Effector memory CD8-positive, alpha-beta T cell (primary cell): ENCODE measurements at regions not wholly inside any gene's neighbourhood (a gene's known extent, or its start where the extent isn't known, plus 50 kb on each side); places are given as distances from the start of the nearest gene placed in this dataset.
"Not testable (repeated sequence)": the region's sequence is repeated elsewhere in the genome, so short reads cannot be mapped to it uniquely, and the experiment has no call there.

Experiments used
- ATAC-seq: fragments of 150-1000 bp; cut with Tn5 transposase; replicated peaks from 2 replicates; pipeline ENCODE4 v1.10.0; 2021; ENCODE audit warnings: mild to moderate bottlenecking, moderate library complexity
- DNase-seq, 3 experiments: peaks; one replicate each; pipeline ENCODE4 v3.0.0; 2021
- H3K27ac Mint-ChIP-seq, 2 donors: one replicate each; pipeline ENCODE4 v1.8.0; 2022; ENCODE audit warnings: mild to moderate bottlenecking in 2 of 2, mixed read lengths in 2 of 2, moderate library complexity in 2 of 2
- H3K27me3 Mint-ChIP-seq, 2 donors: one replicate each; pipeline ENCODE4 v1.8.0; 2022; ENCODE audit warnings: mixed read lengths in 2 of 2
- H3K36me3 Mint-ChIP-seq: one replicate; pipeline ENCODE4 v1.8.0; 2022; ENCODE audit warnings: mild to moderate bottlenecking, moderate library complexity, mixed read lengths; ENCODE audit not compliant: insufficient read depth
- H3K4me1 Mint-ChIP-seq, 2 donors: one replicate each; pipeline ENCODE4 v1.8.0; 2022; ENCODE audit warnings: low read depth in 2 of 2, mixed read lengths in 2 of 2
- H3K4me3 Mint-ChIP-seq, 2 donors: one replicate each; pipeline ENCODE4 v1.8.0; 2022; ENCODE audit warnings: mild to moderate bottlenecking in 2 of 2, mixed read lengths in 2 of 2, moderate library complexity in 2 of 2
- H3K9me3 Mint-ChIP-seq, 2 donors: one replicate each; pipeline ENCODE4 v1.8.0; 2022; ENCODE audit warnings: mixed read lengths in 2 of 2

DNA sequence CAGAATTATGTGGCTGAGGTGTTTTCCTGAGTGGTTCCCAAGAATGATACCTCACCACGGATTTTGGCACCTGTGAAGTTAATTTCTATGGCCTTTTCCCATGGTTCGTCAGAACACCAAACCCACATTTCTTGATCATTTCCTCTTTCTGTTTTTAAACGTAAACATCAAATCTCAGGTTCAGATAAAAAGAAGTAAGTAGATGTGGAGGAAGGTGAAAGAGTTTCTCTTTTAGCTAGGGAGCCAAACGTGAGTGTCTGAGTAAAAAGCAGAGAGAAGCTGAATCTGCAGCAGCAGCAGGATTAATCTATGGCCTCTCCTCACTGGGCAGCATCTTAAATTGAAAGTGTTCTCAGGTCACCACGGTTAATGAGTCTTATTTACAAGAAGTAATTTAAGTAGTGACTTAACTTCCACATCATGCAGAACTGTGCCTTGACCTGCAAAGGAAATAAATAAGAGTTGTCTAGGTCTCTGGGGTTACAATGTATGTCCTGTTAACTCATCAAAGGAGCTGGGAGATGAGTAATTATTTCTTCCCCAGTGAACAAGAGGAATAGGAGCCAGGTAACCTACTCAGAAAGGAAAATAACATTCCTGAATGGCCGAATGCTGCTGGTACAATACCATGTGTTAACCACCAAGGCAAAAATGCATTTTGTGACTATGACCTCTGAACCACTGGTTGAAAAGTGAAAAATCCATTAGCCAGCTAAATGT lies 139.6 kb upstream of the NETO1 start:
- H3K4me1 Mint-ChIP-seq: no peaks in the 10 kb centered on the region
- H3K27ac Mint-ChIP-seq: no peak overlapping the region
- ATAC-seq (no peak), DNase-seq (no peak)
- no peaks in the 10 kb centered on the region for H3K36me3 Mint-ChIP-seq
- no peak overlapping the region for H3K4me3 Mint-ChIP-seq
- H3K9me3 Mint-ChIP-seq: peaks cover 9 to 35% of the 10 kb centered on the region in 2 donors
- no peaks in the 10 kb centered on the region for H3K27me3 Mint-ChIP-seq

DNA sequence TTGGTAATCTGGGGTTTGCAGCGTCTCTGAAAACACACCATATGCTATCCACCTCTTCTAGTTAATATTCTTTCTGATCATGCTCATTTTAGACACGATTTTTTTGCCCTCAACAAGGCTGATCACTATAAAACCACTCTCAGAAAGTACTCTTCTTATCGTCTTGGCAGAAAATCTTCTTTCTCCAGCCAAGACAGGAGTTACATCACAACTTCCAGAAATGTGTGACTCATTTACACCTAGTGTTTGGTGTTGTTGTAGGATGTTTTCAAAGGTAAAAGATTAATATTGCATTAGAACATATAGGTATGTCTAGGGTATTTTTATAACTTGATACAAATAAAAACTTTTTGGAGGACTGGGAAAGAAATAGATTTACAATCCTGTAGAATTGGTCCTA lies 138.5 kb upstream of the NETO1 start:
- H3K4me3 Mint-ChIP-seq: no peak overlapping the region
- no peaks in the 10 kb centered on the region for H3K36me3 Mint-ChIP-seq
- no peaks in the 10 kb centered on the region for H3K4me1 Mint-ChIP-seq
- no peaks in the 10 kb centered on the region for H3K27me3 Mint-ChIP-seq
- ATAC-seq: no peak
- peaks cover 6 to 35% of the 10 kb centered on the region in 2 donors for H3K9me3 Mint-ChIP-seq
- DNase-seq: no peak
- H3K27ac Mint-ChIP-seq: no peak overlapping the region

DNA sequence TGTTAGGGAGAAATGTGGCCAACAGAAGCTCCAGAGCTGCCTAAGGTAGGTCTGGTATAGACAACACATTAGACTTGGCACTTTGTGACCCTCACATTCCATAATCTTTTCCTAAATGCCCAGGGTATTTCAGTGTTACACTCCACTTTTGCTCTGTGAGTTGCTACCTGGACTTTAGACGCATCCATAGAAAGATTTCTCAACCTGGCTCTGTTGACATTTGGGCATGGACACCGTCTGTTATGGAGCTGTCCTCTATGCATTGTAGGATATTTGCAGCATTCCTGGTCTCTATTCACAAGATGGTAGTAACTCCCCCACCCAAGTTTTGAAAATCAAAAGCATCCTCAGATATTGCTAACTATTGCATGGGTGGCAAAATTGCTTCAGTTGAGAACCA lies 136.5 kb upstream of the NETO1 start:
- no peaks in the 10 kb centered on the region for H3K36me3 Mint-ChIP-seq
- no peaks in the 10 kb centered on the region for H3K4me1 Mint-ChIP-seq
- ATAC-seq: no peak
- no peak overlapping the region for H3K27ac Mint-ChIP-seq
- no peak for DNase-seq
- H3K4me3 Mint-ChIP-seq: no peak overlapping the region
- no peaks in the 10 kb centered on the region for H3K27me3 Mint-ChIP-seq
- H3K9me3 Mint-ChIP-seq: peaks cover 6 to 33% of the 10 kb centered on the region in 2 donors

DNA sequence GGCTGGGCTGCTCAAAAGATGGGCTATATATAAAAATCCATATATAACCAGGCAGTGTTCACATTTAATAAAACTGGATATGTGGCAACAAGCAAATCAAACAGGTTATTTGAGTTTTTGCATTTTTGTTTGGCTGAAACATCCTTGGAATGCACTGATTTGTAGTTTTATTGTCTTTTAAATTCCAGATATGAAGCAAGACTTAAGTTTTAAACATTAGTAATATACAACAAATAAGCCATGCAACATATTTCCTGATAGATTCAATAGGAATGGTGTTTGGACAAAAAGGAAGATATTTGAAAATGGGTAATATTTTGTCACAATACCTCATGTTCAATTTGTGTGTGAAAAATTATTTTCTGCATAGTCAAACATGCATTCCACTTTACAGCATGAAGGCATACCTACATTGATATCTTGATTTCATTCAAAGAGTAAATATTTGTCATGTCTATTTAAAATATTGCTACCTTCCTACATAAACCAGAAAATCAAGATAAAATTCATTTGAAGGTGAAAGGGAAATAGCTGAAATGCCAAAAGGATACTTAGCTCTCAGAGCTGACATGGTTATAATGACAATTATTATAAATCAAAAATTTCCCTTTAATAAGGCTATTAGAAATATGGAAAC lies 132.3 kb upstream of the NETO1 start:
- H3K4me3 Mint-ChIP-seq: no peak overlapping the region

DNA sequence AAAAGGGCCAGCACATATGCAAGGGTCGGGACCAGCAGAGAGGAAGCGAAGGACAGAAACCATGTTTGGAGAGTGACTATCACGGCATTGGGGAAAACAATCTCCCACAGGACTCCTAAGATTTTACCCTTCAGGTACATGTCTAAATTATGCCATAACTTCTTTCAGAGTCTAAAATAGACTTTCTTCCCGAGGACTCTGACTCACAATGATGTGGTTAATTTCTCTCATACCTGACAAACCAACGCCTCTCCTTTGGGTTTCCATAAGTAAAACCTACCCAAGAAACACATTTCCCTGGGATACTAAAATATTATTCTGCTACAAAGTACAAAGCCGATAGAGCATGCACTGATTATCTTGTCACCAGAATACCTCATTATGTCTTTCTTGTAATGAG lies 127.8 kb upstream of the NETO1 start:
- Mint-ChIP-seq H3K27ac (no peak overlapping the region), H3K27me3 (no peaks in the 10 kb centered on the region), H3K4me3 (no peak overlapping the region), H3K36me3 (no peaks in the 10 kb centered on the region), H3K9me3 (peaks cover 0 to 10% of the 10 kb centered on the region in 2 donors), H3K4me1 (no peaks in the 10 kb centered on the region)
- ATAC-seq (no peak), DNase-seq (no peak)

More for the DNA sequence above, 132.3 kb upstream of the NETO1 start:
- Mint-ChIP-seq H3K27ac (no peak overlapping the region), H3K9me3 (peaks cover 4 to 17% of the 10 kb centered on the region in 2 donors), H3K36me3 (no peaks in the 10 kb centered on the region), H3K4me1 (no peaks in the 10 kb centered on the region), H3K27me3 (no peaks in the 10 kb centered on the region)
- DNase-seq: no peak
- ATAC-seq: no peak

DNA sequence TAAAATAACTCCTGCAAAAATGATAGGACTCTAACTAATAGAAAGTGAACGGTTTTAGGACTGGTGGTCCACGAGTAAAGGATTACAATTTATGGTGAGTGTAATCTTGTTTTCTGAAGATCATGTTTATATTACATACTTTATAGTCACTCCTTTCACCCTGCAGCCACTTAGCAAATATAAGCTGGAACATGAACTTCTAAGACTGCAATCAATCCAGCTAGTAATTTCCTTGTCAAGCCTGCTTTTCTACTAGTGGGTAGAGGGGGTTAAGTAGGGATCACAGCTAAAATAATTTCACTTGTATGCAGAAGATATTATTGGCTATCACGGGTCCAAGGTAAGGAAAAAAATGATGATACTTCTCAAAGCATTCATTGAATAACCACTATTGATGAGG lies 125.5 kb upstream of the NETO1 start:
- no peak for DNase-seq
- ATAC-seq: no peak
- peaks cover 0 to 10% of the 10 kb centered on the region in 2 donors for H3K9me3 Mint-ChIP-seq
- no peaks in the 10 kb centered on the region for H3K36me3 Mint-ChIP-seq
- H3K27ac Mint-ChIP-seq: no peak overlapping the region
- no peaks in the 10 kb centered on the region for H3K27me3 Mint-ChIP-seq
- H3K4me3 Mint-ChIP-seq: no peak overlapping the region
- H3K4me1 Mint-ChIP-seq: no peaks in the 10 kb centered on the region

DNA sequence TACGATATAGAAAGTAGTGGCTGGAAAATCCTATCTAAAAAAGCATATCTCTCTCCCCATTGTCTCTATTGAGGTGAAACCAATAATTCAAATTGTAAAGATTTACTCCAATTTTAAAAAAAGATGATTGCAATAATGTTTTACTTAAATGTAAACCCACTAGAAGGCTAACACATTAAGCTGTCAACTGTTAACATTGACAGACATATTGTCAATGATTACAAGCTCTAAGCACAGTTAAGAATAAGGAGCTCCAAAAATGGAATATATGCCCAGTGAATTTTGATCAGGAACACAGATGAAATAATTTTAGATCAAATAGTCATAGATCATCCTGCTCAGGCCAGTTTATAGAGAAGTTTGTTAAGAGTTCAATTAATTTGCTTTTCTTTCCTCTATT lies 123.6 kb upstream of the NETO1 start:
- no peaks in the 10 kb centered on the region for H3K4me1 Mint-ChIP-seq
- H3K4me3 Mint-ChIP-seq: no peak overlapping the region
- ATAC-seq: no peak
- peaks cover 0 to 6% of the 10 kb centered on the region in 2 donors for H3K9me3 Mint-ChIP-seq
- no peak overlapping the region for H3K27ac Mint-ChIP-seq
- no peaks in the 10 kb centered on the region for H3K27me3 Mint-ChIP-seq
- H3K36me3 Mint-ChIP-seq: no peaks in the 10 kb centered on the region
- no peak for DNase-seq

DNA sequence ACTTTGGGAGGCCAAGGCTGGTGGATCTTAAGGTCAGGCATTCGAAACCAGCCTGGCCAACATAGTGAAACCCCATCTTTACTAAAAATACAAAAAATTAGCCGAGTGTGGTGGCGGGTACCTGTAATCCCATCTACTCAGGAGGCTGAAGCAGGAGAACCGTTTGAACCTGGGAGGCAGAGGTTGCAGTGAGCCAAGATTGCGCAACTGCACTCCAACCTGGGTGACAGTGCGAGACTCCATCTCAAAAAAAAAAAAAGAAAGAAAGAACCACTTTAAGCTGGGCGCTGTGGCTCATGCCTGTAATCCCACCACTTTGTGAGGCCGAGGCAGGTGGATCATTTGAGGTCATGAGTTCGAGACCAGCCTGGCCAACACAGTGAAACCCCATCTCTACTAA lies 119.8 kb upstream of the NETO1 start:
- not testable (repeated sequence) for H3K4me3 Mint-ChIP-seq, H3K9me3 Mint-ChIP-seq, H3K27me3 Mint-ChIP-seq, H3K27ac Mint-ChIP-seq, ATAC-seq, DNase-seq, H3K36me3 Mint-ChIP-seq, H3K4me1 Mint-ChIP-seq

DNA sequence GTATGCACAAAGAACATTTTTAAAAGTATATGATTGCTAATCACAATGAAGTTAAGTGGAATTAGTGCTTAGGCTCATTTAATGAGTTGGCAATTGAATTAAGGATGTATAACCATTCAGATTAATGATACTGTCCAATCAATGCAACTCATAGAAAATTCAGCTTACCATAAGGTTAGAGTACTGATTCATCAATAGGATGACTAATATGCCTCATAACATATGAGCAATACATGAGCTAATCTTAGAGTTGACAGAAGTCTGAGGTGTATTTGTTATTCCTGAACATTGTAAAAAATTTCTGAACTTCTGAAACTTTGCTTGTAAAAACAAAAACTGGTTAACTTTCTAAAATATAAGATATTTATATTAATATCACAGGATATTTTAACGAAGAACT lies 118.3 kb upstream of the NETO1 start:
- Mint-ChIP-seq H3K27me3 (no peaks in the 10 kb centered on the region), H3K9me3 (peaks cover 0 to 1% of the 10 kb centered on the region in 2 donors), H3K4me3 (no peak overlapping the region), H3K27ac (no peak overlapping the region), H3K36me3 (no peaks in the 10 kb centered on the region), H3K4me1 (no peaks in the 10 kb centered on the region)
- DNase-seq (no peak), ATAC-seq (no peak)

DNA sequence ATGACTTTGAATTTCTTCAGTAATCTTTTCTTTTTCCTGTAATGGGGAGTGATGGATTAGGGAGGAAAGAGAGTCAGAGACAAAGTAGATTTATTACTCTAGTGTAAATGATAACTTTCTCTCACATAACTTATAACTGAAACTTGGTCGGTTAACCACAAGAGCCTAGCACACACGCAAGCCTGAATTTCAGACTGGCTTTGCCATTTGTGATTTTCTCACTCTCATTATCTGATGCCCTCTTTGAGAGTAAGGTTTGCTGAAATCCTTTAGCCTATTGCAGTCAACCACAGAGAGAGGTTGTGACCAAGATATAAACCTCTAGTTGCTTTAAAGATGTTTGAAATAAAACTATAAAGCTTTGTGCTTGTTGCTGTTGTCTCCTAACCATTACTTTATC lies 117.9 kb upstream of the NETO1 start:
- no peak for DNase-seq
- Mint-ChIP-seq H3K4me1 (no peaks in the 10 kb centered on the region), H3K27me3 (no peaks in the 10 kb centered on the region), H3K36me3 (no peaks in the 10 kb centered on the region), H3K9me3 (no peaks in the 10 kb centered on the region), H3K4me3 (no peak overlapping the region), H3K27ac (no peak overlapping the region)
- ATAC-seq: no peak

DNA sequence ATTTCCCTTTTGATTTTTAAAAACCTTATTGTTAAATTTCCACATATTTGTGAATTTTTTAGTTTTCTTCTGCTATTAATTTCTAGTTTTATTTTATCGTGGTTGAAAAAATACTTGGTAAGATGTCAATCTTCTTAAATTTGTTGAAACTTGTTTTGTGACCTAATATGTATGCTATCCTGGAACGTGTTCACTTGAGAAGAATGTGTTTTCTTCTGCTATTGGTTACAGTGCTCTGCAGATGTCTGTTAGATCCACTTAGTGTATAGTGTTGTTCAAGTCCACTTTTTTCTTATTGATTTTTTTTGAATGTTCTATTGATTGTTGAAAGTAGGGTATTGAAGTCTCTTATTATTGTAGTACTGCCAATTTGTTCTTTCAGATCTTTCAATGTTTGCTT lies 116.5 kb upstream of the NETO1 start:
- Mint-ChIP-seq H3K27me3 (no peaks in the 10 kb centered on the region), H3K4me1 (no peaks in the 10 kb centered on the region), H3K4me3 (no peak overlapping the region), H3K9me3 (no peaks in the 10 kb centered on the region), H3K36me3 (no peaks in the 10 kb centered on the region), H3K27ac (no peak overlapping the region)
- no peak for ATAC-seq
- DNase-seq: no peak

DNA sequence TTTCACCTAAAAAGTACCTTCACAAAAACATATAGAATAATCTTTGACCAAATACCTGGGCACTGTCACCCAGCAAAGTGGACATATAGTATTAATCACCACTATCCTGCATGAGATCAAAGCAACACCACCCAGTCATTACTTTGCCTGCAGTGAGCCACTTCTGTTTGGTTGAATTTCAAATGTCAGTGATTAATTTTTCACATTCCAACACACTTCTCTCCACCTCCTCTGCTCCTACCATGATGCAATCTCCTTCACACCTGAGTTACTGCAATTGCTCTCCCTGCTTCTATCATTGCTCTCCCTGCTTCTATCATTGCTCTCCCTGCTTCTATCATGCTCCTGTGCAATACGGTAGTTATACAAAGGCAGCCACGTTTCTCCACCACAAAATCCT lies 106.1 kb upstream of the NETO1 start:
- H3K27me3 Mint-ChIP-seq: no peaks in the 10 kb centered on the region
- ATAC-seq (no peak), DNase-seq (no peak)
- H3K9me3 Mint-ChIP-seq: peaks cover 11 to 22% of the 10 kb centered on the region in 2 donors
- no peak overlapping the region for H3K27ac Mint-ChIP-seq
- H3K4me3 Mint-ChIP-seq: no peak overlapping the region
- no peaks in the 10 kb centered on the region for H3K36me3 Mint-ChIP-seq
- H3K4me1 Mint-ChIP-seq: no peaks in the 10 kb centered on the region

DNA sequence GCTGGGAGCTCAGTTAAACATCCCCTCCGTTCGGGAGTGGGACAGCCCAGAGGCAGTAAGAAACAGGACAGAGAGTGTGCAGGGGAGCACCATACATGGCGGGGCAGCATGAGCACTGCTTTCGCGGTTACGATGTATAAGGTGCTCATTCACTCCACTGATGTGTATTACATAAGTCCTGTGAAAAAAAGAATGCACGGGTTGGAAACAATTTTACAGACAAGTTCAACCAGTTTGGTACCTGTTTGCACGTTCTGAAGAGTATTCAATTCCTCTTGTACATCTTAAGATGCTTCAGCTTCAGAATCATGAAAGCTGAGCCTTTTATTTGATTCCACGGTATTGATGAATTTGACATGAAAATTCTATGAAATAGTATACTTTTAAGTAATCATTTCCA lies 97.8 kb upstream of the NETO1 start:
- Mint-ChIP-seq H3K36me3 (no peaks in the 10 kb centered on the region), H3K4me1 (no peaks in the 10 kb centered on the region), H3K4me3 (no peak overlapping the region), H3K27ac (no peak overlapping the region), H3K9me3 (peaks cover 7 to 18% of the 10 kb centered on the region in 2 donors), H3K27me3 (no peaks in the 10 kb centered on the region)
- ATAC-seq: no peak
- no peak for DNase-seq

DNA sequence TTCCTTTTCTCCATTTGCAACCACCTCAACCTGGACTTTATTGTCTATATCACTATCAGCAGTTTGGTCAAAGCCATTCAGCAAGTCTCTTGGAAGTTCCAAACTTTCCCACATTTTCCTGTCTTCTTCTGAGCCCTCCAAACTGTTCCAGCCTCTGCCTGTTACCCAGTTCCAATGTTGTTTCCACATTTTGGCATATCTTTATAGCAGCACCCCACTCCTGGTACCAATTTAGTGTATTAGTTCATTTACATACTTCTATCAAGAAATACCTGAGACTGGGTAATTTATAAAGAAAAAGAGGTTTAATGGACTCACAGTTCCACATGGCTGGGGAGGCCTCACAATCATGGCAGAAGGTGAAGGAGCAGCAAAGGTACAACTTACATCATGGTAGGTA lies 90.4 kb upstream of the NETO1 start:
- not testable (repeated sequence) for H3K27ac Mint-ChIP-seq, DNase-seq, ATAC-seq, H3K36me3 Mint-ChIP-seq, H3K4me1 Mint-ChIP-seq, H3K27me3 Mint-ChIP-seq, H3K4me3 Mint-ChIP-seq
- H3K9me3 Mint-ChIP-seq: peaks cover 8 to 10% of the 10 kb centered on the region in 2 donors
